ENCODE measurements at regions not wholly inside any gene's neighbourhood (a gene's known extent, or its start where the extent isn't known, plus 50 kb on each side); places are given as distances from the start of the nearest gene placed in this dataset.

- H3K9me3 ChIP-seq = no peaks in the 10 kb centered on the region
- H3K36me3 ChIP-seq (ENCODE audit: low read depth, missing control alignments) = no peaks in the 10 kb centered on the region
- no peaks in the 10 kb centered on the region for H3K4me1 ChIP-seq
- intact Hi-C loops (cut with DNase I; ENCODE audit: low total_unique reads) = no loop called here
- WGBS, 2 donors = 86 to 92% methylated on average over 5 of the region's 5 CpGs
- no peak for DNase-seq
- no peaks in the 10 kb centered on the region for H3K27me3 ChIP-seq
- H3K4me3 ChIP-seq = no peak overlapping the region
- H3K27ac ChIP-seq = no peak overlapping the region
- TF ChIP-seq POLR2A (IDR thresholded peaks at IDR 0.05) (no peak), CTCF (IDR thresholded peaks at IDR 0.05) (no peak)
Measured at GRCh38 chr10:60611291-60611747, 167.0 kb upstream of the CDK1 start.

- H3K36me3 ChIP-seq (ENCODE audit: low read depth, missing control alignments) = no peaks in the 10 kb centered on the region
- no peak for TF ChIP-seq CTCF (IDR thresholded peaks at IDR 0.05)
- no peak for TF ChIP-seq POLR2A (IDR thresholded peaks at IDR 0.05)
- no peak overlapping the region for H3K27ac ChIP-seq
- intact Hi-C loops (cut with DNase I; ENCODE audit: low total_unique reads) = no loop called here
- no peaks in the 10 kb centered on the region for H3K4me1 ChIP-seq
- no peak for DNase-seq
- H3K4me3 ChIP-seq = no peak overlapping the region
- WGBS, 2 donors = 82 to 91% methylated on average over 3 of the region's 3 CpGs
- no peaks in the 10 kb centered on the region for H3K9me3 ChIP-seq
- no peaks in the 10 kb centered on the region for H3K27me3 ChIP-seq
Measured at GRCh38 chr10:60607372-60607771, 170.9 kb upstream of the CDK1 start.

- H3K4me3 ChIP-seq = no peak overlapping the region
- whole genome bisulfite sequencing, 2 donors = 53 to 58% methylated on average over 2 of the region's 2 CpGs
- TF ChIP-seq CTCF (IDR thresholded peaks at IDR 0.05) (no peak), POLR2A (IDR thresholded peaks at IDR 0.05) (no peak)
- no peaks in the 10 kb centered on the region for H3K9me3 ChIP-seq
- DNase-seq = no peak
- intact Hi-C loops (cut with DNase I; ENCODE audit: low total_unique reads) = no loop called here
- H3K27me3 ChIP-seq = no peaks in the 10 kb centered on the region
- no peak overlapping the region for H3K27ac ChIP-seq
- H3K4me1 ChIP-seq = no peaks in the 10 kb centered on the region
- H3K36me3 ChIP-seq (ENCODE audit: low read depth, missing control alignments) = no peaks in the 10 kb centered on the region
Measured at GRCh38 chr10:60606343-60607080, 171.8 kb upstream of the CDK1 start.

- no peaks in the 10 kb centered on the region for H3K9me3 ChIP-seq
- intact Hi-C loops (cut with DNase I; ENCODE audit: low total_unique reads) = no loop called here
- H3K4me1 ChIP-seq = no peaks in the 10 kb centered on the region
- H3K27me3 ChIP-seq = no peaks in the 10 kb centered on the region
- TF ChIP-seq CTCF (IDR thresholded peaks at IDR 0.05) = no peak
- no peak for TF ChIP-seq POLR2A (IDR thresholded peaks at IDR 0.05)
- no peak overlapping the region for H3K27ac ChIP-seq
- H3K4me3 ChIP-seq = no peak overlapping the region
- no peak for DNase-seq
- no peaks in the 10 kb centered on the region for H3K36me3 ChIP-seq (ENCODE audit: low read depth, missing control alignments)
Measured at GRCh38 chr10:60605476-60605875, 172.8 kb upstream of the CDK1 start.

GRCh38 chr10:60604342-60604741, 173.9 kb upstream of the CDK1 start:
- Histone ChIP-seq H3K9me3 (no peaks in the 10 kb centered on the region), H3K27me3 (no peaks in the 10 kb centered on the region), H3K4me3 (no peak overlapping the region), H3K27ac (no peak overlapping the region), H3K4me1 (no peaks in the 10 kb centered on the region), H3K36me3 (ENCODE audit: low read depth, missing control alignments) (no peaks in the 10 kb centered on the region)
- intact Hi-C loops (cut with DNase I; ENCODE audit: low total_unique reads) = no loop called here
- WGBS, 2 donors = 27 to 48% methylated on average over 1 of the region's 1 CpG
- DNase-seq = no peak
- TF ChIP-seq POLR2A (IDR thresholded peaks at IDR 0.05) (no peak), CTCF (IDR thresholded peaks at IDR 0.05) (no peak)
